Ishikawa (cell line): ENCODE measurements at regions not wholly inside any gene's neighbourhood (a gene's known extent, or its start where the extent isn't known, plus 50 kb on each side); places are given as distances from the start of the nearest gene placed in this dataset.

Experiments used
- EGR1 ChIP-seq: IDR thresholded peaks from 2 replicates; pipeline ENCODE4 v1.6.1; 2012
- EP300 ChIP-seq: IDR thresholded peaks from 2 replicates; pipeline ENCODE4 v1.6.1; 2012; ENCODE audit warnings: borderline replicate concordance
- FOXM1 ChIP-seq: IDR thresholded peaks from 2 replicates; pipeline ENCODE4 v1.6.1; 2012; ENCODE audit warnings: low read depth, borderline replicate concordance
- RAD21 ChIP-seq: IDR thresholded peaks from 2 replicates; pipeline ENCODE4 v1.6.1; 2012; ENCODE audit warnings: low read depth
- TCF12 ChIP-seq: IDR thresholded peaks from 2 replicates; pipeline ENCODE4 v1.6.1; 2012; ENCODE audit warnings: low read depth
- TEAD4 ChIP-seq: IDR thresholded peaks from 2 replicates; pipeline ENCODE4 v1.6.1; 2012
- TF ChIP-seq, protein P1 (sequence below): IDR thresholded peaks from 2 replicates; pipeline ENCODE4 v1.6.1; 2012
- TF ChIP-seq, protein P2 (sequence below): IDR thresholded peaks from 2 replicates; pipeline ENCODE4 v1.6.1; 2012
- TF ChIP-seq, protein P3 (sequence below): IDR thresholded peaks from 2 replicates; pipeline ENCODE4 v1.6.1; 2012; ENCODE audit warnings: low read depth, mild to moderate bottlenecking

DNA sequence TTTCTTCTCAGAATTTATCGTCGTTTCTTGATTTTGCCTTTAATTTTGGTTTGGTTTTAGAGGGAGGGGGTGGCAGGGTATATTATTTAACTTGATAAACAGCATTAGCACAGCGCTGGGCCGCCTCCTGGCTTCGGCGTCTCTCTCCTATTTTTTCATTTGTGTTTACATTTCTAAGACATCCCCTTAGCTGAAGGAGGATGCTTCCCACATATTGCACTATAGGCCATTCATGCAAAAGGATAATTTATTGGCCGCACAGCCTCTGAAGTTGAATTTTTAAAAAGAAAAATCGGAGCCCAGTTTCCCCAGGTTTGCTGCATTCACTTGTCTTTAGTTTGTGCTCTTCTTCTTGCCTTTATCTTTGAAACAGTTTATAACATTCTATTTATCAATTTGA is 497.4 kb upstream of the ZFHX3 start:
- TF ChIP-seq EP300 (no peak), TCF12 (no peak), RAD21 (no peak), EGR1 (no peak), TEAD4 (no peak), FOXM1 (no peak)
- TF ChIP-seq, protein P1, sequence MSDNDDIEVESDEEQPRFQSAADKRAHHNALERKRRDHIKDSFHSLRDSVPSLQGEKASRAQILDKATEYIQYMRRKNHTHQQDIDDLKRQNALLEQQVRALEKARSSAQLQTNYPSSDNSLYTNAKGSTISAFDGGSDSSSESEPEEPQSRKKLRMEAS = no peak
- TF ChIP-seq, protein P2, sequence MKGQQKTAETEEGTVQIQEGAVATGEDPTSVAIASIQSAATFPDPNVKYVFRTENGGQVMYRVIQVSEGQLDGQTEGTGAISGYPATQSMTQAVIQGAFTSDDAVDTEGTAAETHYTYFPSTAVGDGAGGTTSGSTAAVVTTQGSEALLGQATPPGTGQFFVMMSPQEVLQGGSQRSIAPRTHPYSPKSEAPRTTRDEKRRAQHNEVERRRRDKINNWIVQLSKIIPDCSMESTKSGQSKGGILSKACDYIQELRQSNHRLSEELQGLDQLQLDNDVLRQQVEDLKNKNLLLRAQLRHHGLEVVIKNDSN = no peak
- TF ChIP-seq, protein P3, sequence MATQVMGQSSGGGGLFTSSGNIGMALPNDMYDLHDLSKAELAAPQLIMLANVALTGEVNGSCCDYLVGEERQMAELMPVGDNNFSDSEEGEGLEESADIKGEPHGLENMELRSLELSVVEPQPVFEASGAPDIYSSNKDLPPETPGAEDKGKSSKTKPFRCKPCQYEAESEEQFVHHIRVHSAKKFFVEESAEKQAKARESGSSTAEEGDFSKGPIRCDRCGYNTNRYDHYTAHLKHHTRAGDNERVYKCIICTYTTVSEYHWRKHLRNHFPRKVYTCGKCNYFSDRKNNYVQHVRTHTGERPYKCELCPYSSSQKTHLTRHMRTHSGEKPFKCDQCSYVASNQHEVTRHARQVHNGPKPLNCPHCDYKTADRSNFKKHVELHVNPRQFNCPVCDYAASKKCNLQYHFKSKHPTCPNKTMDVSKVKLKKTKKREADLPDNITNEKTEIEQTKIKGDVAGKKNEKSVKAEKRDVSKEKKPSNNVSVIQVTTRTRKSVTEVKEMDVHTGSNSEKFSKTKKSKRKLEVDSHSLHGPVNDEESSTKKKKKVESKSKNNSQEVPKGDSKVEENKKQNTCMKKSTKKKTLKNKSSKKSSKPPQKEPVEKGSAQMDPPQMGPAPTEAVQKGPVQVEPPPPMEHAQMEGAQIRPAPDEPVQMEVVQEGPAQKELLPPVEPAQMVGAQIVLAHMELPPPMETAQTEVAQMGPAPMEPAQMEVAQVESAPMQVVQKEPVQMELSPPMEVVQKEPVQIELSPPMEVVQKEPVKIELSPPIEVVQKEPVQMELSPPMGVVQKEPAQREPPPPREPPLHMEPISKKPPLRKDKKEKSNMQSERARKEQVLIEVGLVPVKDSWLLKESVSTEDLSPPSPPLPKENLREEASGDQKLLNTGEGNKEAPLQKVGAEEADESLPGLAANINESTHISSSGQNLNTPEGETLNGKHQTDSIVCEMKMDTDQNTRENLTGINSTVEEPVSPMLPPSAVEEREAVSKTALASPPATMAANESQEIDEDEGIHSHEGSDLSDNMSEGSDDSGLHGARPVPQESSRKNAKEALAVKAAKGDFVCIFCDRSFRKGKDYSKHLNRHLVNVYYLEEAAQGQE = no peak
